Fibroblast of lung (primary cell): ENCODE measurements at regions not wholly inside any gene's neighbourhood (a gene's known extent, or its start where the extent isn't known, plus 50 kb on each side); places are given as distances from the start of the nearest gene placed in this dataset.

Source experiments
- CTCF ChIP-seq, 2 donors: IDR thresholded peaks in 1 of 2; conservative IDR thresholded peaks in 1 of 2; 1 replicate in 1 of 2; 2 replicates in 1 of 2; pipeline ENCODE4 v1.5.1; 2011 to 2012; ENCODE audit warnings: low read length in 2 of 2, control low read depth in 1 of 2, inconsistent platforms in 1 of 2, low read depth in 1 of 2, mild to moderate bottlenecking in 1 of 2
- EZH2 ChIP-seq: IDR thresholded peaks from 2 replicates; pipeline ENCODE4 v1.5.1; 2012; ENCODE audit warnings: low read length, control low read depth, mild to moderate bottlenecking; ENCODE audit errors: missing control alignments

GRCh38 chr10:125551247-125551646 lies 131.7 kb downstream of the TEX36 start:
- TF ChIP-seq CTCF (conservative IDR thresholded peaks at IDR 0.05 in 1 of 2, IDR thresholded peaks at IDR 0.05 in 1 of 2; ENCODE audit: low read depth in 1 of 2, low read length in 2 of 2) (no peak), EZH2 (no peak)
